ENCODE measurements at regions not wholly inside any gene's neighbourhood (a gene's known extent, or its start where the extent isn't known, plus 50 kb on each side); places are given as distances from the start of the nearest gene placed in this dataset.

GRCh38 chr11:11789735-11790369 lies 51.9 kb upstream of the USP47 start:
- DNase-seq (ENCODE audit: low spot score), result peak; percentile 29

GRCh38 chr11:11788063-11788710 lies 53.6 kb upstream of the USP47 start:
- no peak for DNase-seq (ENCODE audit: low spot score)

GRCh38 chr11:11787305-11788062 lies 54.3 kb upstream of the USP47 start:
- peak; percentile 73 for DNase-seq (ENCODE audit: low spot score)

- peak; percentile 25 for DNase-seq (ENCODE audit: low spot score)
These were observed 55.0 kb upstream of the USP47 start for GRCh38 chr11:11786771-11787170.

GRCh38 chr11:11786234-11786633 lies 55.5 kb upstream of the USP47 start:
- DNase-seq (ENCODE audit: low spot score), result no peak

- no peak for DNase-seq (ENCODE audit: low spot score)
These were observed 59.2 kb upstream of the USP47 start for GRCh38 chr11:11782532-11783110.

- DNase-seq (ENCODE audit: low spot score), result no peak
These were observed 60.9 kb upstream of the USP47 start for GRCh38 chr11:11780858-11781257.

- no peak for DNase-seq (ENCODE audit: low spot score)
These were observed 61.8 kb upstream of the USP47 start for GRCh38 chr11:11779975-11780374.

GRCh38 chr11:11777897-11778296 lies 63.9 kb upstream of the USP47 start:
- DNase-seq (ENCODE audit: low spot score), result no peak

GRCh38 chr11:11776714-11777113 lies 65.1 kb upstream of the USP47 start:
- DNase-seq (ENCODE audit: low spot score), result no peak

GRCh38 chr11:11774928-11775327 lies 66.8 kb upstream of the USP47 start:
- DNase-seq (ENCODE audit: low spot score), result no peak

- no peak for DNase-seq (ENCODE audit: low spot score)
These were observed 68.8 kb upstream of the USP47 start for GRCh38 chr11:11772865-11773515.

GRCh38 chr11:11770921-11771486 lies 70.8 kb upstream of the USP47 start:
- no peak for DNase-seq (ENCODE audit: low spot score)

- DNase-seq (ENCODE audit: low spot score), result no peak
These were observed 71.5 kb upstream of the USP47 start for GRCh38 chr11:11770296-11770695.

GRCh38 chr11:11769782-11770181 lies 72.0 kb upstream of the USP47 start:
- no peak for DNase-seq (ENCODE audit: low spot score)

GRCh38 chr11:11769362-11769761 lies 72.4 kb upstream of the USP47 start:
- DNase-seq (ENCODE audit: low spot score), result no peak

GRCh38 chr11:11764423-11764803 lies 77.4 kb upstream of the USP47 start:
- DNase-seq (ENCODE audit: low spot score), result no peak

- no peak for DNase-seq (ENCODE audit: low spot score)
These were observed 77.9 kb upstream of the USP47 start for GRCh38 chr11:11763796-11764422.

- DNase-seq (ENCODE audit: low spot score), result no peak
These were observed 80.9 kb upstream of the USP47 start for GRCh38 chr11:11760838-11761237.

GRCh38 chr11:11758603-11759196 lies 83.1 kb upstream of the USP47 start:
- DNase-seq (ENCODE audit: low spot score), result no peak

GRCh38 chr11:11757909-11758308 lies 83.9 kb upstream of the USP47 start:
- DNase-seq (ENCODE audit: low spot score), result no peak
